Endothelial cell (in vitro differentiated cells): ENCODE measurements at regions not wholly inside any gene's neighbourhood (a gene's known extent, or its start where the extent isn't known, plus 50 kb on each side); places are given as distances from the start of the nearest gene placed in this dataset.
"Not testable (repeated sequence)": the region's sequence is repeated elsewhere in the genome, so short reads cannot be mapped to it uniquely, and the experiment has no call there.

Experiments used
- DNase-seq: peaks from one replicate; pipeline ENCODE4 v3.0.0; 2021; ENCODE audit warnings: low spot score
- H3K27ac Mint-ChIP-seq: one replicate; pipeline ENCODE4 v1.8.0; 2021; ENCODE audit warnings: mixed read lengths, inconsistent platforms; ENCODE audit not compliant: unreplicated experiment
- H3K27me3 Mint-ChIP-seq: one replicate; pipeline ENCODE4 v1.8.0; 2021; ENCODE audit warnings: mild to moderate bottlenecking, moderate library complexity, mixed read lengths, inconsistent platforms; ENCODE audit not compliant: unreplicated experiment
- H3K36me3 Mint-ChIP-seq: one replicate; pipeline ENCODE4 v1.8.0; 2021; ENCODE audit warnings: mild to moderate bottlenecking, low read depth, mixed read lengths, inconsistent platforms; ENCODE audit not compliant: unreplicated experiment
- H3K4me1 Mint-ChIP-seq: one replicate; pipeline ENCODE4 v1.8.0; 2021; ENCODE audit warnings: mild to moderate bottlenecking, mixed read lengths, inconsistent platforms; ENCODE audit not compliant: unreplicated experiment
- H3K4me3 Mint-ChIP-seq: one replicate; pipeline ENCODE4 v1.8.0; 2021; ENCODE audit warnings: mild to moderate bottlenecking, mixed read lengths, inconsistent platforms; ENCODE audit not compliant: unreplicated experiment
- H3K9me3 Mint-ChIP-seq: one replicate; pipeline ENCODE4 v1.8.0; 2021; ENCODE audit warnings: mixed read lengths, inconsistent platforms; ENCODE audit not compliant: unreplicated experiment
- CTCF ChIP-seq: fragments of 200-600 bp; sonication (generic); IDR thresholded peaks from one replicate; pipeline ENCODE4 v1.5.0; 2021; ENCODE audit warnings: antibody characterized with exemption; ENCODE audit not compliant: unreplicated experiment

DNA sequence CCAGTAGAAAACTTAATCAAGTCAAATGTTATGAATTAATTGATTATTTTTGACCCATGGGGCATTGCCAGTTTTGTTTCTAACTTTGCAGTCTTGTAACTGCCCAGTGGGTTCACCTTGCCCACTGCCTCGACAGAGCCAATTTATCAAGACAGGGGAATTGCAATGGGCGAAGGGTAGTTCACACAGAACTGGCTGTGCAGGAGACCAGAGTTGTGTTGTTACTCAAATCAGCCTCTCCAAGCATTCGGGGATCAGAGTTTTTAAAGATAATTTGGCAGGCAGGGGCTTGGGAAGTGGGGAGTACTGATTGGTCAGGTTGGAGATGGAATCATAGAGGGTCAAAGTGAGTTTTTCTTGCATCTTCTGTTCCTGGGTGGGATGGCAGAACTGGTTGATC lies 168.5 kb upstream of the COPS8 start:
- Mint-ChIP-seq H3K9me3 (no peaks in the 10 kb centered on the region), H3K4me1 (peaks cover 12% of the 10 kb centered on the region), H3K4me3 (no peak overlapping the region), H3K27ac (no peak overlapping the region), H3K27me3 (no peaks in the 10 kb centered on the region), H3K36me3 (peaks cover 4% of the 10 kb centered on the region)
- no peak for DNase-seq
- TF ChIP-seq CTCF = no peak

GRCh38 chr2:236918545-236918944 lies 167.1 kb upstream of the COPS8 start:
- Mint-ChIP-seq H3K27ac (no peak overlapping the region), H3K4me1 (peaks cover 12% of the 10 kb centered on the region), H3K36me3 (peaks cover 4% of the 10 kb centered on the region), H3K4me3 (no peak overlapping the region), H3K9me3 (no peaks in the 10 kb centered on the region), H3K27me3 (no peaks in the 10 kb centered on the region)
- TF ChIP-seq CTCF = no peak
- DNase-seq = no peak

- DNase-seq = no peak
- no peak for TF ChIP-seq CTCF
- H3K27ac Mint-ChIP-seq = no peak overlapping the region
- peaks cover 12% of the 10 kb centered on the region for H3K4me1 Mint-ChIP-seq
- no peaks in the 10 kb centered on the region for H3K9me3 Mint-ChIP-seq
- no peaks in the 10 kb centered on the region for H3K27me3 Mint-ChIP-seq
- H3K36me3 Mint-ChIP-seq = peaks cover 4% of the 10 kb centered on the region
- H3K4me3 Mint-ChIP-seq = no peak overlapping the region
Measured at GRCh38 chr2:236919209-236919608, 166.5 kb upstream of the COPS8 start.

GRCh38 chr2:236919801-236920379 lies 165.8 kb upstream of the COPS8 start:
- peaks cover 12% of the 10 kb centered on the region for H3K4me1 Mint-ChIP-seq
- not testable (repeated sequence) for H3K9me3 Mint-ChIP-seq, H3K27me3 Mint-ChIP-seq, H3K4me3 Mint-ChIP-seq, H3K36me3 Mint-ChIP-seq, H3K27ac Mint-ChIP-seq
- DNase-seq = peak; percentile 1

GRCh38 chr2:236922061-236922460 lies 163.6 kb upstream of the COPS8 start:
- H3K4me3 Mint-ChIP-seq = no peak overlapping the region
- TF ChIP-seq CTCF = no peak
- peaks cover 4% of the 10 kb centered on the region for H3K36me3 Mint-ChIP-seq
- H3K4me1 Mint-ChIP-seq = peaks cover 12% of the 10 kb centered on the region
- DNase-seq = no peak
- H3K27me3 Mint-ChIP-seq = no peaks in the 10 kb centered on the region
- no peaks in the 10 kb centered on the region for H3K9me3 Mint-ChIP-seq
- no peak overlapping the region for H3K27ac Mint-ChIP-seq
